WTC11 (cell line): ENCODE measurements at regions not wholly inside any gene's neighbourhood (a gene's known extent, or its start where the extent isn't known, plus 50 kb on each side); places are given as distances from the start of the nearest gene placed in this dataset.

Experiments used
- ATAC-seq: fragments of 200-7000 bp; cut with Tn5 transposase; 2 replicates; pipeline ENCODE4 v1.10.0; 2021; ENCODE audit warnings: mild to moderate bottlenecking, moderate library complexity
- CTCF ChIA-PET: fragments of 300-600 bp; sonication (Branson Sonifier 250); formaldehyde crosslinking; loops from one replicate; lab custom pipeline; 2021; ENCODE audit warnings: antibody characterized with exemption; lab: Charles Lee
- POLR2A ChIA-PET: fragments of 350-600 bp; sonication (Branson Sonifier 250); formaldehyde crosslinking; loops from one replicate; lab custom pipeline; 2021; ENCODE audit warnings: antibody characterized with exemption; lab: Charles Lee
- DNase-seq: peaks from one replicate; pipeline ENCODE4 v3.0.0; 2021; ENCODE audit warnings: low spot score
- H3K27ac Mint-ChIP-seq: 2 replicates; pipeline ENCODE4 v1.8.0; 2021; ENCODE audit warnings: mixed read lengths
- H3K27me3 Mint-ChIP-seq: 2 replicates; pipeline ENCODE4 v1.8.0; 2021; ENCODE audit warnings: low read depth, mild to moderate bottlenecking, moderate library complexity, mixed read lengths
- H3K36me3 Mint-ChIP-seq: 2 replicates; pipeline ENCODE4 v1.8.0; 2021; ENCODE audit warnings: mixed read lengths
- H3K4me1 Mint-ChIP-seq: 2 replicates; pipeline ENCODE4 v1.8.0; 2022; ENCODE audit warnings: mixed read lengths
- H3K4me3 Mint-ChIP-seq: 2 replicates; pipeline ENCODE4 v1.8.0; 2021; ENCODE audit warnings: mild to moderate bottlenecking, moderate library complexity, mixed read lengths
- H3K9me3 Mint-ChIP-seq: 2 replicates; pipeline ENCODE4 v1.8.0; 2021; ENCODE audit warnings: mixed read lengths
- CBFB ChIP-seq: sonication (generic); formaldehyde crosslinking; IDR thresholded peaks from 2 replicates; pipeline ENCODE4 v1.8.1; 2022; ENCODE audit warnings: mild to moderate bottlenecking, low read depth, missing genetic modification reagents
- ELF4 ChIP-seq: sonication (generic); formaldehyde crosslinking; IDR thresholded peaks from 2 replicates; pipeline ENCODE4 v1.8.1; 2022; ENCODE audit warnings: low read depth, mild to moderate bottlenecking, moderate library complexity, missing genetic modification reagents
- FOXK1 ChIP-seq: sonication (generic); formaldehyde crosslinking; IDR thresholded peaks from 2 replicates; pipeline ENCODE4 v1.8.0; 2022; ENCODE audit warnings: mild to moderate bottlenecking, moderate library complexity, missing genetic modification reagents
- GRHL2 ChIP-seq: fragments of 250-450 bp; sonication (Bioruptor Pico); IDR thresholded peaks from 2 replicates; pipeline ENCODE4 v1.8.0; 2022; ENCODE audit warnings: mild to moderate bottlenecking, moderate library complexity; ENCODE audit not compliant: insufficient replicate concordance, severe bottlenecking
- JUN ChIP-seq: sonication (generic); formaldehyde crosslinking; IDR thresholded peaks from 2 replicates; pipeline ENCODE4 v1.8.0; 2023; ENCODE audit warnings: mild to moderate bottlenecking, missing genetic modification reagents
- MXD4 ChIP-seq: fragments of 250-450 bp; sonication (Bioruptor Pico); IDR thresholded peaks from 2 replicates; pipeline ENCODE4 v1.8.0; 2021; ENCODE audit warnings: mild to moderate bottlenecking, moderate library complexity, borderline replicate concordance
- NFE2L1 ChIP-seq: sonication (generic); formaldehyde crosslinking; IDR thresholded peaks from 2 replicates; pipeline ENCODE4 v1.8.1; 2023; ENCODE audit warnings: missing genetic modification reagents
- NR2C2 ChIP-seq: sonication (generic); formaldehyde crosslinking; IDR thresholded peaks from 2 replicates; pipeline ENCODE4 v1.8.0; 2022; ENCODE audit warnings: mild to moderate bottlenecking, missing genetic modification reagents
- NR3C1 ChIP-seq: sonication (generic); formaldehyde crosslinking; conservative IDR thresholded peaks from 2 replicates; pipeline ENCODE4 v1.8.1; 2023; ENCODE audit warnings: low read depth, mild to moderate bottlenecking, missing genetic modification reagents
- RELA ChIP-seq: sonication (generic); formaldehyde crosslinking; IDR thresholded peaks from 2 replicates; pipeline ENCODE4 v1.8.1; 2022; ENCODE audit warnings: missing genetic modification reagents, mild to moderate bottlenecking, borderline replicate concordance
- TP53 ChIP-seq: sonication (generic); formaldehyde crosslinking; IDR thresholded peaks from 2 replicates; pipeline ENCODE4 v1.8.1; 2023; ENCODE audit warnings: mild to moderate bottlenecking, missing genetic modification reagents
- ZNF396 ChIP-seq: fragments of 250-450 bp; sonication (Bioruptor Pico); IDR thresholded peaks from 2 replicates; pipeline ENCODE4 v1.8.0; 2021; ENCODE audit warnings: mild to moderate bottlenecking, moderate library complexity, borderline replicate concordance
- TF ChIP-seq, protein P1 (sequence below): fragments of 250-450 bp; sonication (Bioruptor Pico); IDR thresholded peaks from 2 replicates; pipeline ENCODE4 v1.9.0; 2021; ENCODE audit warnings: moderate library complexity, mild to moderate bottlenecking, inconsistent platforms, borderline replicate concordance
- TF ChIP-seq, protein P2 (sequence below): fragments of 250-450 bp; sonication (Bioruptor Pico); IDR thresholded peaks from 2 replicates; pipeline ENCODE4 v2.1.2; 2022; ENCODE audit warnings: mild to moderate bottlenecking, moderate library complexity
- TF ChIP-seq, protein P3 (sequence below): sonication (generic); formaldehyde crosslinking; IDR thresholded peaks from 2 replicates; pipeline ENCODE4 v1.8.1; 2023; ENCODE audit warnings: mild to moderate bottlenecking, missing genetic modification reagents
- TF ChIP-seq, protein P4 (sequence below): sonication (generic); formaldehyde crosslinking; IDR thresholded peaks from 2 replicates; pipeline ENCODE4 v1.8.1; 2022; ENCODE audit warnings: low read depth, missing genetic modification reagents, borderline replicate concordance
- TF ChIP-seq, protein P5 (sequence below): sonication (generic); formaldehyde crosslinking; IDR thresholded peaks from 2 replicates; pipeline ENCODE4 v1.8.1; 2022; ENCODE audit warnings: missing genetic modification reagents, borderline replicate concordance

DNA sequence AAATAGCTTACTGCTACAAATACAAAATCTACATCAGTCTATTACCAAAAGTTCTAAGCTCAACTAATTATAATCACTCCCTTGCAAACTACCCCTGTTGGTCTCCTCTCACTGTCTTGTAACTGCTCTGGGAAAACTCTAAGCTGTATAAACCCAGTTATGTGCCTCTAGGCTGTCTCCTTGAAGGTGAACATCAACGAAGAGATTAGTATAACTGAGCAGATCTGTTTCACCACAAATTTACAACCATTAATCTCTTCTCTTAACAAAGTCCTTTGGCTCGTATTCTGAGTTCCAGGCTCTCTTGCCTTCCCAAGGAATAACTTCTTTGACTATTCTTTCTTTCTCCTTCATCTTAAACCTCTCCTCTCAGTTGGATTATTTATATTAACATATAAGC, 84.4 kb upstream of the PRMT6 start (continued):
- TF ChIP-seq, protein P1, sequence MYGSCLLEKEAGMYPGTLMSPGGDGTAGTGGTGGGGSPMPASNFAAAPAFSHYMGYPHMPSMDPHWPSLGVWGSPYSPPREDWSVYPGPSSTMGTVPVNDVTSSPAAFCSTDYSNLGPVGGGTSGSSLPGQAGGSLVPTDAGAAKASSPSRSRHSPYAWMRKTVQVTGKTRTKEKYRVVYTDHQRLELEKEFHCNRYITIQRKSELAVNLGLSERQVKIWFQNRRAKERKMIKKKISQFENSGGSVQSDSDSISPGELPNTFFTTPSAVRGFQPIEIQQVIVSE (CRISPR knock-in tag) = no peak
- TF ChIP-seq, protein P2, sequence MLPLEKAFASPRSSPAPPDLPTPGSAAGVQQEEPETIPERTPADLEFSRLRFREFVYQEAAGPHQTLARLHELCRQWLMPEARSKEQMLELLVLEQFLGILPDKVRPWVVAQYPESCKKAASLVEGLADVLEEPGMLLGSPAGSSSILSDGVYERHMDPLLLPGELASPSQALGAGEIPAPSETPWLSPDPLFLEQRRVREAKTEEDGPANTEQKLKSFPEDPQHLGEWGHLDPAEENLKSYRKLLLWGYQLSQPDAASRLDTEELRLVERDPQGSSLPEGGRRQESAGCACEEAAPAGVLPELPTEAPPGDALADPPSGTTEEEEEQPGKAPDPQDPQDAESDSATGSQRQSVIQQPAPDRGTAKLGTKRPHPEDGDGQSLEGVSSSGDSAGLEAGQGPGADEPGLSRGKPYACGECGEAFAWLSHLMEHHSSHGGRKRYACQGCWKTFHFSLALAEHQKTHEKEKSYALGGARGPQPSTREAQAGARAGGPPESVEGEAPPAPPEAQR (CRISPR knock-in tag) = no peak
- TF ChIP-seq JUN (CRISPR knock-in tag) (no peak), TP53 (CRISPR knock-in tag) (no peak), FOXK1 (no peak), RELA (CRISPR knock-in tag) (no peak), MXD4 (CRISPR knock-in tag) (no peak)
- TF ChIP-seq, protein P3, sequence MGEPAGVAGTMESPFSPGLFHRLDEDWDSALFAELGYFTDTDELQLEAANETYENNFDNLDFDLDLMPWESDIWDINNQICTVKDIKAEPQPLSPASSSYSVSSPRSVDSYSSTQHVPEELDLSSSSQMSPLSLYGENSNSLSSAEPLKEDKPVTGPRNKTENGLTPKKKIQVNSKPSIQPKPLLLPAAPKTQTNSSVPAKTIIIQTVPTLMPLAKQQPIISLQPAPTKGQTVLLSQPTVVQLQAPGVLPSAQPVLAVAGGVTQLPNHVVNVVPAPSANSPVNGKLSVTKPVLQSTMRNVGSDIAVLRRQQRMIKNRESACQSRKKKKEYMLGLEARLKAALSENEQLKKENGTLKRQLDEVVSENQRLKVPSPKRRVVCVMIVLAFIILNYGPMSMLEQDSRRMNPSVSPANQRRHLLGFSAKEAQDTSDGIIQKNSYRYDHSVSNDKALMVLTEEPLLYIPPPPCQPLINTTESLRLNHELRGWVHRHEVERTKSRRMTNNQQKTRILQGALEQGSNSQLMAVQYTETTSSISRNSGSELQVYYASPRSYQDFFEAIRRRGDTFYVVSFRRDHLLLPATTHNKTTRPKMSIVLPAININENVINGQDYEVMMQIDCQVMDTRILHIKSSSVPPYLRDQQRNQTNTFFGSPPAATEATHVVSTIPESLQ = no peak

DNA sequence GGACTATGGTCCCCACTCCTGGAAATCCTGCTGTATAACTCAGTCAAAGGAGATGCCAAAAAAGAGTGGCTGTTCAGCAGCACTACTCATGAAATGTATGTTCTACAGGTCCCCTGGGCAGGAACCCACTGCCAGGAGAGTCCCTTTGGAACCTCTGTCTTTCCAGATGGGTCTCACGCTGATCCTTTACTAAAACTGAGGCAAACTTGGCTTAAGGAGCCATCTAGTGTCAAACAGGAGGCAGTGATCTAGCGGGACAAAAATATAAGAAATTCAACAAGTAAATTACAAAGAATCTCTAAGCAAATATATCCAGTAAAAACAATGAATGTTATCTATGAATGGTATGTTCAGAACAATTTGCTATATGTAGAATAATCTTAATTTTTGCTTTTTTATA, 80.5 kb upstream of the PRMT6 start:
- TF ChIP-seq CBFB (CRISPR knock-in tag) (no peak), NR2C2 (CRISPR knock-in tag) (no peak), ELF4 (CRISPR knock-in tag) (no peak), GRHL2 (CRISPR knock-in tag) (no peak), NR3C1 (CRISPR knock-in tag) (no peak), ZNF396 (CRISPR knock-in tag) (0 out of 2 replicates have a peak, but pooled peaks have one; percentile 40), NFE2L1 (CRISPR knock-in tag) (no peak)
- TF ChIP-seq, protein P4, sequence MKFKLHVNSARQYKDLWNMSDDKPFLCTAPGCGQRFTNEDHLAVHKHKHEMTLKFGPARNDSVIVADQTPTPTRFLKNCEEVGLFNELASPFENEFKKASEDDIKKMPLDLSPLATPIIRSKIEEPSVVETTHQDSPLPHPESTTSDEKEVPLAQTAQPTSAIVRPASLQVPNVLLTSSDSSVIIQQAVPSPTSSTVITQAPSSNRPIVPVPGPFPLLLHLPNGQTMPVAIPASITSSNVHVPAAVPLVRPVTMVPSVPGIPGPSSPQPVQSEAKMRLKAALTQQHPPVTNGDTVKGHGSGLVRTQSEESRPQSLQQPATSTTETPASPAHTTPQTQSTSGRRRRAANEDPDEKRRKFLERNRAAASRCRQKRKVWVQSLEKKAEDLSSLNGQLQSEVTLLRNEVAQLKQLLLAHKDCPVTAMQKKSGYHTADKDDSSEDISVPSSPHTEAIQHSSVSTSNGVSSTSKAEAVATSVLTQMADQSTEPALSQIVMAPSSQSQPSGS = no peak
- TF ChIP-seq, protein P5, sequence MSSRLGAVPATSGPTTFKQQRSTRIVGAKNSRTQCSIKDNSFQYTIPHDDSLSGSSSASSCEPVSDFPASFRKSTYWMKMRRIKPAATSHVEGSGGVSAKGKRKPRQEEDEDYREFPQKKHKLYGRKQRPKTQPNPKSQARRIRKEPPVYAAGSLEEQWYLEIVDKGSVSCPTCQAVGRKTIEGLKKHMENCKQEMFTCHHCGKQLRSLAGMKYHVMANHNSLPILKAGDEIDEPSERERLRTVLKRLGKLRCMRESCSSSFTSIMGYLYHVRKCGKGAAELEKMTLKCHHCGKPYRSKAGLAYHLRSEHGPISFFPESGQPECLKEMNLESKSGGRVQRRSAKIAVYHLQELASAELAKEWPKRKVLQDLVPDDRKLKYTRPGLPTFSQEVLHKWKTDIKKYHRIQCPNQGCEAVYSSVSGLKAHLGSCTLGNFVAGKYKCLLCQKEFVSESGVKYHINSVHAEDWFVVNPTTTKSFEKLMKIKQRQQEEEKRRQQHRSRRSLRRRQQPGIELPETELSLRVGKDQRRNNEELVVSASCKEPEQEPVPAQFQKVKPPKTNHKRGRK = no peak
- peaks cover 5% of the 10 kb centered on the region for H3K4me1 Mint-ChIP-seq
- CTCF ChIA-PET = no interaction called here
- no peak overlapping the region for H3K4me3 Mint-ChIP-seq
- no peak for DNase-seq
- POLR2A ChIA-PET = no interaction called here
- peak; percentile 82 for ATAC-seq
- H3K36me3 Mint-ChIP-seq = peaks cover 10% of the 10 kb centered on the region
- H3K27ac Mint-ChIP-seq = no peak overlapping the region
- H3K27me3 Mint-ChIP-seq = no peaks in the 10 kb centered on the region
- H3K9me3 Mint-ChIP-seq = peaks cover 19% of the 10 kb centered on the region
